ENCODE measurements at regions not wholly inside any gene's neighbourhood (a gene's known extent, or its start where the extent isn't known, plus 50 kb on each side); places are given as distances from the start of the nearest gene placed in this dataset.
"Not testable (repeated sequence)": the region's sequence is repeated elsewhere in the genome, so short reads cannot be mapped to it uniquely, and the experiment has no call there.

DNA sequence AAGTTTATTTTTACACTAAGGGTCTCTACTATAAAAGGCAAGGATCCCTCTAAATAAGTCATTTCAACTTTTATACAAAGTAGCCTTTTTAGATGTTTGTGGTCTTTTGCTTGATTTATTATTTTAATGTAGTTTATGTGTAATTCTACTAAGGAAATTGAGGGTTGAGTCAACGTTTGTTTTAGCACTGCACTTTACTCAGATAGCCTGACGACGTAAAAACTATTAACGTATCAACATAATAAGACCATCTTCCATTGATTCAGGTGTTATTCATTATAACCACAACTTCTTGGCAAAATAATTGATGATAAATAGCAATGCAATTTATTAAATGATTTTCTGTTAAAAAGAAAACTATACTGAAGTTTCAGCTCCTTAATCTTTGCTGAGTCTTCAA, 1103.6 kb upstream of the ACVR2A start:
- no peak for DNase-seq

DNA sequence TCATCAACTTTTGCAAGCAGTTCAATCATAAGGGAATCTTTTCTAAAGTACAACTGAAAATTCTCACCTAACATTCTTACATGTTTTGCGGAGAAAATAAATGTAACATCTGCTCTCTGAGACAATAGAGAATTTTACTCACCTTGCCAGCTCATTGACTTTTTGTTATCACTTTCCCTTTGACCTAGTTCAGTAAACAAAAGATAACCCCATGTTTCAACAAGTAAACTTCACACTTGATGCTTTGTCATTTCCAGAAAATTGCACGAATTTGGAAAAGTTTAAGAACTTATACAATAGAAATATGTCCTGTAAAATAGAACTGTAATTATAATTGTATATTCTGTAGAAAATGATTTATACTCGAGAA, 1110.0 kb upstream of the ACVR2A start:
- no peak for DNase-seq

DNA sequence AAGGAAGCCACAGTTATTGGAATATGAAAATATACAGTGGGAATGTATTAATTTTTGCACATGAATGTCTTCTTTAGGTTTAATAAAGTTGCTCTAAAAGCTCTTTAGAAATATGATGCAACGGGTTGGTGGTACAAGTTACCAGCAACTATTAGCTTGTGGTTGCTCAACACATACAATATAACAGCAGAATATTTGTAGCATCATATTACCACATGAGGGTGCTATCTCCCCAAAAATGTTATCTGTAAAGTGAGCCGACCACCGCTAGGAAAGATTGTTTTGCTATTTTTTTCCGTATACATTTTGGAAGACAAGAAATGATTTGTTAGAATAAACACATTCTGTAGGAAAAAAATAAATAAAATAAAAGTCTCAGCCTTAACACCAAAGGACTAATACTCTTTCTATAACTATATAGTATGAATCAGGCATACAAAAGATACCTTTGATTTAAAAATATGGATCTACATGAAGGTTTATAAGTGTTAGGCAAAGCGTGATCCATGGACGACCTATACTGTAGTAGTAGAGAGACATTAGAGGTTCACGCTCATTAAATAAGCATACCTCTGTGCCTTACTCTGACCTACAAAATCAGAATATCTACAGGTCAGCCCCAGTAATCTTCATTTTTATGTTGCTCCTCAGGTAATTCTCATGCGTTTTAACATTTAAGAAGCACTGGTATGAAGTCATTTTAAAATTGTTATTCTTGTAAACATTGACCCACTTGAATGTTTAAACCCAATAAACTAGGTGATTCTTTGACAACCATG, 1110.6 kb upstream of the ACVR2A start:
- no peak for DNase-seq

DNA sequence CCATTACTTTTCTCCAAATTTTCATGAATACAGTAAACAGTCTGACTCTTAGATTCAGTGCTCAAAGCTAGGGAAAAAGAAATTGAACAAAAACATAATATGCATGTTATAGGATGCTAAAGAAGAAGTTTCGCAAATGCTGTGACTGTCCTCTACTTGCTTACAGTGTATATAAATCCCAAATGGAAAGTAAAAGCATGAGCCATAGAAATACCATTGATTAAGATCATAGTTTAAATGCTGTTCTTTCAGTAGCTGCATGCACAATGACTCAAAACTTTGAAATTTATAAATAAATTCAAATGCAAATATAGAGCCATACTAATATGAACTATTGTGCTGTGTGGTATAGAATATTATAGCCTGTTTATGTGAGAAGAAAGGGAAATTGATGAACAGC, 1113.9 kb upstream of the ACVR2A start:
- DNase-seq, result no peak

DNA sequence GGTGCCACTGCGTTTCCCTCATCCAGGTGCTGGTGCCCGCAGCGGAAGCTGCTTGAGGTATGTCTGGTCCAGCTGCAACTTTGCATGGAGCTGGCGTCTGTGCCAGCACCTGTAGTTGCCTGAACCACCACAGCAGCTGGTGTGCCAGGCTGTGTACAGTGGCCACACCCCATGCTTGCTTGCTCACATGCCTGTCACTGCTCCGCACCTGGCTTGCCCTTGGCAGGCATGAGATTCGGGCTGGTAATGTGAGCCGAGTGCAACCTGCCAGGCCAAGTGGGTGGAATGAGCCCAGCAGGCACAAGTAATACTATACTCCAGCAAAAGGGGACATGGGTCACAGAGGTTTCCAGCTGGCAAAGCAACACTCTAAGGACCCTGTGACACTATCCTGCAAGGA, 1123.3 kb upstream of the ACVR2A start:
- no peak for DNase-seq

DNA sequence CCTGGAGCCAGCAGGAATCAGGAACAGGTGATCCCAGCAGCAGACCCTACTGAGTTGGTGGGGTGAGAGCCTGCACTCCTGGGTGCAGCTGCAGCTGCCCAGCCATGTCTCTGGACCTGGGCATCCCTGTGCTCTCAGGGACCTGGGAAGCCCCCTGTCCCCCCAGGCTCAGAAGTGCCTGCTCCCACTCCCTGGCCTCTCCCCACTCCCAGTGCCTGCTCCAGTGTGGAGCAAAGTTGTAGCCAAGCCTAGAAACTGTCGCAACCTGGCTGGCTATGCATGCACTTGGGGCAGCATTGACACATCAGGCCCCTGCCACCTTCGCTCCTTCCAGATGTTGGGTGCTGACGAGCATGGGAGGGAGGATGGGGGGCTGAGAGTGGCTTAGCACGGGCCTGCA, 1124.7 kb upstream of the ACVR2A start:
- DNase-seq, result no peak

DNA sequence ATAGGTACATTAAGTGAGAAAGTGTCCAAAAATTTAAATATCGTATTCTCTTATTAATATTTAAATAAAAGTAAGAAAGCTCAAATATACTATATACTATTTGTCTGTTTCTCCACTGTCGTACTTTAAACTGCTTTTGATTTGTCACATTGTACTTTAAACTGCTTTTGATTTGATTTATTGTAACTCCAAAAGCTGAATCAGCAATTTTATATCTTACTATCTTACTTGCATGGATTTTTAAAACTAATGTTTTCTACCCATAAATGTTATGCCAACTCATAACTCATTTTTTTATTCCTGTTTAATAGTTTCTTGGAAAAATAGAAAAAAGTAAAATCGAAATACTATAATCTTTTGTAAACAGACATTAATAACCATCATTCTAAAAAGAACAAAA, 1128.2 kb upstream of the ACVR2A start:
- no peak for DNase-seq

DNA sequence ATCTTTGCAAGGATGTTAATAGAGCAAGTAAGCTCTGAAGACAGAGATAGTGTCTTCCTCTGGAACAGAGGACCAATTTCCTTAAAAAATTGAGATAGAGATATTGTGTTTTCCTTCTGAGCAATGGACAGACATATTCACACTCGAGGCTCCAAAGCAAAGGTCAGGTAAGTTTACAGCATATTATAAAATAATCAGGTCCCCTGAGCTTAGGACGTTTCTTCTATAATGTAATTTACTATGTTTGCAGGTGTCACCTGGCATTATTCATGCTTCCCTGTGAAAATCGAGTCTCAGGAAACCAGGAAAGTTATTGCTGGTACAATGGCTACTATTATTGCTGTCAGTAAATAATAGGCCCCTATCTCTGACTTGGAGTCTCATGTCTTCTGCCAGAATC, 1135.8 kb upstream of the ACVR2A start:
- no peak for DNase-seq

DNA sequence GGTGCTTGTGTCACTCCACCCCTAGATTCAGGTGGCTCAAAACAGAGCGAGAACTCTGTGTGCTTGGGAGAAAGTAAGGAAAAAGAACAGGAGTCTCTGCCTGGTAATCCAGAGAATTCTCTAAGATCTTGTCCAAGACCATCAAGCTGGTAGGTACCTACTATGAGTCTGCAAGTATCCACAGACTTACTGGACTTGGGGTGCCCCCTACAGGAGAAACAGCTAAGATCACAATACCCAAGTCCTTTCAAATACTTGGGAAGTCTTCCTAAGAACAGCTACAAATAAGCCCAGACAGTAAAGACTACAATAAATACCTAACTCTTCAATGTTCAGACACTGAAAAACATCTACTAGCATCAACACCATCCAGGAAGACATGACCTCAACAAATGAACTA, 1143.6 kb upstream of the ACVR2A start:
- DNase-seq, result no peak

DNA sequence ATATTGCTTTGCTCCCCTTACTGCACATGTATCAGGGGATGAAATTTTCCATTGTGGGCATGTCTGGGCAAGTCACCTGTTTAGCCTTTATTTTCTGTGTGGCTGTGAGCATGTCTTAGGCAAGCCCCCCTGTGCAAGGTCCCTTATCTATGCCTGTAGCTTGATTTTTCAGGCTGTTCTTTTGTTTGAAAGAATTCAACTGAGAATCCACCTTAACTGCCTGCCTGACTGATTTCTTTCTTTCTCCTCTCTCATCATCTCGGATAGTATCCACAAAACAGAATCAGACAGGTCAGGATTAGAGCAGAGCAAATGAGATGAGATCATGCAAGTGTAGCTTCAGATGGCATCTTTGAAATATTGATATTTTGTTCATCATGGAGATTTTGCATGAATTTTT, 1147.5 kb upstream of the ACVR2A start:
- no peak for DNase-seq

DNA sequence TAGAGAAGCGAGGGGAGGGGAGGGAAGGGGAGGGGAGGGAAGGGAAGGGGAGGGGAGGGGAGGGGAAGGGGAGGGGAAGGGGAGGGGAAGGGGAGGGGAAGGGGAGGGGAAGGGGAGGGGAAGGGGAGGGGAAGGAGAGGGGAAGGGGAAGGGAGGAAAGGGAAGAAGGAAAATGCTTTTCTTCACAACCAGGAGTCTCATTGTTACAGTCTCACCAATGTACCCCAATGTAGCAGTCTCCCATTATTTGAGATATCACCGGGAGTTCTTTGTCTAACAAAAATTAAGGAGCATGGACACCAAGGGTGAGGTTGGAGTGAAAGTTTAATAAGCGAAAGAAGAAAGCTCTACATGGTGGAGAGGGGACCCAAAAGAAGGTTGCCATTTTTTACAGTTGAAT, 1148.0 kb upstream of the ACVR2A start:
- DNase-seq, result not testable (repeated sequence)

DNA sequence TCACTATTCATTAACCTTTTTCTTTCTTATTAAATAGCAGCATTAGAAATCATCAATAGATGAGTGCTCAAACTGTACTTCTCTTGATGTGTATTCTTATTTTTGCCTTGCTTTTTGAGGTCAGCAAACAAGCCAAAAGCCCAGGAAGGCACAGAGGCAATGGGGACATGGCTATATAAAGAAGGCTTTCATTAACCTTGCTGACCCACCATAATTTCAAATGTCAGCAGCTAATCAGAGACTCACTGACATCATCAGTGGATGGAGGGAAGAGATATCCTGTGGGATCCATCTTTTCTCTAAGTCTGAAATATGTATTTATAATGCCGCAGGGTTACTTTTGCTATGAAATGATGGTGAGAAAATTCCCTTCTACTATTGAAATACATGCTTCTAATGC, 1162.8 kb upstream of the ACVR2A start:
- no peak for DNase-seq

DNA sequence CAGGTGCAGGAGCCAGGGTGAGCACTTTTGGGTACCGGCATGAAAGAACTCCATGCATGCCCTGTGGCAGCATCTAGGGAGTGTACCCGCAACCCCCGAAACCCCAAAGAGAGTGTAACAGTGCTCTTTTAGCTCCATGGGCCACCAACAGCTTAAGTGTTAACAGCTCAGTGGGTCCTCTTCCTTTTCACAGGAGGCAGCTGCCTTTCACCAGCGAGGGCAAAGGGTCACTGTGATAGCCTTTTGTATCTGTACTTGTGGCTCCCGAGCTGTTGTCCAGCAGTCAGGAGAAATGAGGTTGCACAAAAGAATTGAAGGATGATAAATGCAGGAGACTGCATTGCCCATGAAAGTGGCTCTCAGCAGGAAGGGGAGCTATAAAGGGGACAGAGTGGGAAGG, 1166.3 kb upstream of the ACVR2A start:
- DNase-seq, result no peak

DNA sequence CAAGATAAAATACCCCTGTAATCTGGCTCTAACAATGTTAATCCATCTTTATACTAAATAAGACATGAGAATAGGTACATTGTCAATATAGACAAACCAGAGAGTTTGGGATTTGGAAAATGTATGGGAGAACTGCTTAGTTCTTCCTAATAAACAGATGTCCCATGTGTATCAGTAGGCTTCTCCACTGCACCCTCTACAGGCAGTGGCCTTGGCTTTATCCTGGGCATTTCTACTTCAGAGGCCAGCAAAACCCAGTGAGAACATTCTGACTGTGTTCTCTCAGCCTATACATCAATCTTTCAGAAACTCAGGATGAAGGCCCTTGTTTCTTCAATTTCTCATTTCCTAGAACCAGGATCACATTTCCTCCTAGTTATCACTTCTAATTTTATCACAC, 1167.5 kb upstream of the ACVR2A start:
- DNase-seq, result no peak

DNA sequence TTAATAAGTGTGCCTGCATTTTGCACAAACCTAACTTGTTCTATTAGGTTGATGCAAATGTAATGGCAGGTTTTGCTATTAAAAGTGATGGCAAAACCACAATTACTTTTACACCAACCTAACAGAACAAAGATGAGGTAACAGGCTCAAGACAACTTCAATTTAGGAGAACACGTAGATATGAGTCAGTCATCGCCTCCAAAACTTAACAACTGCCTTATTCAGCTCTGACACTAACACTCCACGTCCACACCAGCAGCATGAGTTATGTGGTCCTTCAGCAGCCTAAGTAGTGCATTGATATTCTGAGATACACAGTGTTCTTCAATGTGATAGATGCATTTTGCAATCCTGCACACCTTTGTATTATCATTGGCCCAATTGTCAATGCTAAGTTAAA, 1175.1 kb upstream of the ACVR2A start:
- DNase-seq, result no peak

DNA sequence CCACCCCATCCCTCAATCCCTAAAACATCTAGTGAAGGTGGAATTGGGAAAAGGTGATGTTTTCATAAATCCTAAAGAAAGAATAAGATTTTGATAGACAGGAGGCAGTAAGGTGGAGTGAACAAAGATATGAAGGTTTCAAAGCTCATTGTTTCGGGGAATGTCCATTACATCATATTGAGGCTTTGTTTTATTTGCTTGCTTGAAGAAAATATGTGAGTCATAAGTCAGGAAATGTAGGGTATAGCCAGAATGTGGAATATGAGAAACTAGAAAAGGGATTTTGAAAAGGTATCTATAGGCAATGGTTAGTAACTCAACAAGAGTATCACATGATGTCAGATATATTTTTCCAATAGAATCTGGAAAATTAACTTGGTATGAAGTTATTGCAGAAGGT, 1178.5 kb upstream of the ACVR2A start:
- DNase-seq, result no peak

DNA sequence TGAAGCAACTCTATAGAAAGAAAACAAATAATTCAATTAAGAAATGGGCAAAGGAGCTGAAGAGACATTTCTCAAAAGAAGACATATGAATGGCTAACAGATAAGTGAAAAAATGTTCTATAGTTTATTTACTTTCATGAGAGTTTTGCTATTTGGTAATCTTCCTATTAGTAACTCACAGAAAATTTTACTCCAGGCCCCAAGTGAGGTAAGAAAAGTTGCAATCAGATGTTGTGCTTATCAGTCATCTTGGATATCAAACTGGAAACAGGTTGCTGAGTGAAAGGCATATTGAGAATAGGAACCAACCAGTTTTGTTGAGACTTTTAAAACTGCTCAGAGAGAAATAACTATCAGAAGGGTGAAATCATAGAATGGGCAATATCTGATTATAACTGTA, 1179.0 kb upstream of the ACVR2A start:
- DNase-seq, result no peak

DNA sequence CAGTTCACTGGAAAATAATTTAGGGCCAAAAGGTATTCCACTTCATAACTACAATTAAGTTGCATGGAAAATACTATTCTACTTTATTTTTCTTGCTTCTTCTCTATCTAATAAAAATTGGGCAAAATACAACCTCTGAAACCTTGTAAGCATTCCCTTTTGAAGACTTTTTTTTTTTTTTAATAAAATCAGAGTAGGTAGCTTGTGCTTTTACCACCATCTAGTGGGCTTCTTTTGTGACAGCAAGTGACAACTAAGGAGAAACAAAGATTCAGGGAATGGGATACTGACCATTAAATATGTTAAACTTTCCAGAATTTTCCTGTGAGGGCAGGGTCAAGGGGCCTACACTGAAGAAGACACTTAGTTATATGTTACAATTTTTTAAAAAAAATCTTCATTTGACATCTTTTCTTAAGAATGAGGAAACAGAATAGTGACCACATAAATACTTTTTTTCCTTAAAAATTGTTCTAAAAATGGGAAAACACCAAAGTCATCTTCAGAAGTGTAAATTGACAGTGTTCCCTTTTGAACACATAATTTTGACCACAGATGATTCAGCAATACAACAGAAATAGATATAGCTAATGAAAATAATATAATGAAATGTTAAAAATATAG, 1183.2 kb upstream of the ACVR2A start:
- DNase-seq, result no peak

DNA sequence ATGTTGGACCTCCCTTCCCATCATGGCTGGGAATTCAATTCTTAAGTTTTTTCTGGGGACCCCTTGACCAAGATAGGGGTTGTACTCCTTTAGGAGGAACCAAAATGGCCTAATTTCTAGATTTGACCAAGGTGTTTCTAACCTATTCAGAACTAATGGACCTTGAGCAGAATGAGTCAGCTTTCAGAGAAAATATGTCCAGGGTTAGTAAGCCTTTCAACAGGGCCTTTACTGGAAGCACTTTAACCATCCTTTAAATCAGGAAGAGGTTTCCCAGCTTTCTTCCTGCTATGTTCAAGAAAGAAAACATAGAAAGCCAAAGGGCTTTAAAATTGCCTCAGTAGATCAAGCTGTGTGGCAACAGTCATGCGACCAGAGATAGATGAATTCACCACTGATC, 1184.9 kb upstream of the ACVR2A start:
- DNase-seq, result no peak

DNA sequence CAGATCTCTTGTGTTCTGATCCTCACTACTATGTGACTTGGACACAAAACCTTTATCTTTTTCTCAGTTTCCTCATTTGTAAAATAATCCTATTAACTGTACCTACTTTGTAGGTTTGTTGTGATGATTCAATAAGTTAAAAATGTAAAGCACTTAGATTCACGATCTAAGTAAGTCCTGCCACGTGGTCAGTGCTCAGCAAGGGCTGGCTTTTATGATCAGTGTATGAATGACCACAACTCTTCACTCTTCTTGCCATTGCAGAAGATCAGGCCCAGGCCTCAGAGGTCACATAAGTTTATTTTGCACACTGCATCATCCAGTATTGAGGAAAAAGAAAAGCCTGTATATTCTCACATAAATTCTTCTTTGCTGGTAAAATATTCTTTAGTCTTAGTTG, 1192.5 kb upstream of the ACVR2A start:
- no peak for DNase-seq

DNA sequence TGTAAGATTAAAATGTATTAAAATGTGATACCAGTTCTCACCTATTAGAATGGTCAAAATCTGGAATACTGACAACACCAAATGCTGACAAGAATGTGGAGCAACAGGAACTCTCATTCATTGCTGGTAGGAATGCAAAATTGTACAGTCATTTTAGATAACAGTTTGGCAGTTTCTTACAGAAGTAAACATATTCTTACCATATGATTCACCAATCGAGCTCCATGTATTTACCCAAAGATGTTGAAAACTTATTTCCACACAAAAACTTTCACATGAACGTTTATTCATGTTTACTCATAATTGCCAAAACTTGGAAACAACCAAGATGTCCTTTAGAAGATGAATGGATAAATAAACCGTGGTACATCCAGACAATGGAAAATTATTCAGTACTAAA, 1193.5 kb upstream of the ACVR2A start:
- DNase-seq, result no peak

DNA sequence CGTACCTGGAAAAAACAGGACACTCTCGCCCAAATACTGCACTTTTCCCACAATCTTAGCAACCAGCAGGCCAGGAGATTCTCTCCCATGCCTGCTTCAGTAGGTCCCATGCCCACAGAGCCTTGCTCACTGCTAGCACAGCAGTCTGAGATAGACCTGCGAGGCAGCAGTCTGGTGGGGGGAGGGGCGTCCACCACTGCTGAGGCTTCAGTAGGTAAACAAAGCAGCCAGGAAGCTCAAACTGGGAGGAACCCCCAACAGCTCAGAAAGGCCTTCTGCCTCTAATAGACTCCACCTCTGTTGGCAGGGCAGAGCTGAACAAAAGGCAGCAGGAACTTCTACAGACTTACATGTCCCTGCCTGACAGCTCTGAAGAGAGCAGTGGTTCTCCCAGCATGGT, 1202.8 kb upstream of the ACVR2A start:
- no peak for DNase-seq

DNA sequence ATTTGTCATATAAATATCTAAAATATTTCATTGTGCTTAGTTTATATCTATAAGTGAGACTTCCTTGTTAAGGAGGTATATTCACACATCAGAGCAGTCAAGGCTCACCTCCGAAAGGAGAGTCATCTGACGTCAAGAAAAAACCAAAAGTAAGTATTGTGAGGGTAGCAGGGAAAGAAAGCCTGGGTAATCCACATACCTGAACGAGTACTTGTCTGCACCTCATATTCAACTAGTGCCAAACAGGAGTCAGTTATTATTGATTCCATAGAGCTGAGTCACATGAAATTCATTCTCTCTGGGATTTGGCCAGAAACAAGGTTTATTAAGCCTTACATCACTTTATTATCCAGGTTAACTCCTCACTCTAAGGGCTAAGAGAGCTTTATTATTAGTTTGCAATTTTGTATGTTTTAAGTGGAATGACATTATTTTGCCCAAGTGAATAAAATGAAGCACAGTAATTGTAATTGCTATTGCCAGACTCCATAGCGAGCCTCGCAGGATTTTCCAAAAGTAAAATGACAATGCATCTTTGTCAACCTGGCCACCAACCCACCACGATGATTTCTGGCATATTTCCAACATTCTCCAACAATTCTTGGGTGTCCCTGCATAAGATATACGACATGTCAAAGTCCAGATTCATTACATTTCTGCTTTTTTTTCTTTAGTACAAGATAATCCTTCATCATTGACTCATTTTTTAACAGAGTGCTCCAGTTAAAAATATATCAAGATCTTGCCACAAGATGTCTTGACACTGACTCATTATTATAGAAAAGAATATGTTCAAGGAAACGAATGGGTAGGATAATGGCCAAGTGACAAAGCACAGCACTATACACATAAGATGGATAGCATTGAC, 1210.4 kb upstream of the ACVR2A start:
- no peak for DNase-seq

DNA sequence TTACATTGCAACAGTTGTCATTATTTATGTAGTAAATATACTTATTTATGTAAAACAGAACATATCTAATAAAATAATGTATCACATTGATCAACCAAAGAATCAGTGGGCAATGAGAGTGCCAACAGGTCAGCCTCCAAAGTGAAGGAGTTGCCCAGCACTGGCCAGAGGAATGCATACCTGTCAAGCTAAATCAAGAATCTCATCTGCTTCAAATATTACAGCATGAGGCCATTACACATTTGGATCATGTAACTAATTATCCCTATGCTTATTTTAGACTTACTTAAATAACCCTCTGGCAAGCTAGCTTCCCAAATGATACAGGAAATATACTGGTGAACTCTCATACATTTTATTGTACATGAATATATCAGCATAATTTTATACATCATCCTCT, 1211.7 kb upstream of the ACVR2A start:
- DNase-seq, result no peak
